DOHH2 (cell line): ENCODE measurements at regions not wholly inside any gene's neighbourhood (a gene's known extent, or its start where the extent isn't known, plus 50 kb on each side); places are given as distances from the start of the nearest gene placed in this dataset.

Experiments used
- CTCF ChIP-seq: fragments of 200-600 bp; sonication (generic); IDR thresholded peaks from one replicate; pipeline ENCODE4 v1.5.1; 2014; ENCODE audit warnings: antibody characterized with exemption, mild to moderate bottlenecking, low read depth, low read length; ENCODE audit not compliant: poor library complexity, severe bottlenecking
- EZH2phosphoT487 ChIP-seq: fragments of 200-600 bp; sonication (generic); IDR thresholded peaks from 2 replicates; pipeline ENCODE4 v1.6.1; 2017; ENCODE audit warnings: borderline replicate concordance, mild to moderate bottlenecking, antibody characterized with exemption, low read length, moderate library complexity, mixed read lengths

GRCh38 chr5:125595845-125596244, 827.4 kb upstream of the GRAMD2B start:
- TF ChIP-seq CTCF: no peak
- TF ChIP-seq EZH2phosphoT487: no peak
